ENCODE measurements at regions not wholly inside any gene's neighbourhood (a gene's known extent, or its start where the extent isn't known, plus 50 kb on each side); places are given as distances from the start of the nearest gene placed in this dataset.

- Histone ChIP-seq H3K27me3 (ENCODE audit: low read depth) (peaks cover 39% of the 10 kb centered on the region), H3K4me3 (no peak overlapping the region), H3K36me3 (no peaks in the 10 kb centered on the region), H3K9me3 (replicated peaks) (no peaks in the 10 kb centered on the region), H3K27ac (replicated peaks) (no peak overlapping the region), H3K4me1 (no peaks in the 10 kb centered on the region)
- TF ChIP-seq CTCF (IDR thresholded peaks at IDR 0.05; ENCODE audit: borderline replicate concordance): no peak
- intact Hi-C loops (cut with micrococcal nuclease): no loop called here
- DNase-seq: no peak
These were observed 200.3 kb downstream of the CYLD start for GRCh38 chr16:50942143-50942542.

DNA sequence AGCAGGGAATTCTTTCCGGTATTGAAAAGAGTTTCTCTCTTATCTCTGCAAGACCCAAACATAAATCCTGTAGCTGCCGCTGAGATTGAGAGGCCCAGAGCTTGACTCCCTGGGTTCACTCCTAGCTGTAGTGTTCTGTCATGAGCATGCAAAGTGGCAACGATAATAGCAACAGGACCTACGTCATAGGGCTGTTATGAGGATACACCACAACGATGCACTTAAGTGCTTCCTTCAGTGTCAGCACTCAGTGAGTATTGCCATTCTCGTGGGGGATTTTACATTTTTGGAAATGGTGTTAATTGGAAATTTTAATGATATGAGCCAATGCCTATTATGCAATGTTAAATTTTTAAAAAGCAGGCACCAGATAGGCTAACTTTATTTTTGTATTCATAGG is 199.8 kb downstream of the CYLD start:
- Histone ChIP-seq H3K4me1 (no peaks in the 10 kb centered on the region), H3K9me3 (replicated peaks) (no peaks in the 10 kb centered on the region), H3K4me3 (no peak overlapping the region), H3K27ac (replicated peaks) (no peak overlapping the region), H3K36me3 (no peaks in the 10 kb centered on the region), H3K27me3 (ENCODE audit: low read depth) (peaks cover 41% of the 10 kb centered on the region)
- intact Hi-C loops (cut with micrococcal nuclease): no loop called here
- no peak for DNase-seq
- TF ChIP-seq CTCF (IDR thresholded peaks at IDR 0.05; ENCODE audit: borderline replicate concordance): no peak

GRCh38 chr16:50940275-50940854 is 198.5 kb downstream of the CYLD start:
- peaks cover 41% of the 10 kb centered on the region for H3K27me3 ChIP-seq (ENCODE audit: low read depth)
- no peaks in the 10 kb centered on the region for H3K9me3 ChIP-seq (replicated peaks)
- no peak for DNase-seq
- no peak for TF ChIP-seq CTCF (IDR thresholded peaks at IDR 0.05; ENCODE audit: borderline replicate concordance)
- no peak overlapping the region for H3K27ac ChIP-seq (replicated peaks)
- no peaks in the 10 kb centered on the region for H3K4me1 ChIP-seq
- no peak overlapping the region for H3K4me3 ChIP-seq
- H3K36me3 ChIP-seq: no peaks in the 10 kb centered on the region
- intact Hi-C loops (cut with micrococcal nuclease): no loop called here

- Histone ChIP-seq H3K4me3 (no peak overlapping the region), H3K4me1 (no peaks in the 10 kb centered on the region), H3K36me3 (no peaks in the 10 kb centered on the region), H3K27me3 (ENCODE audit: low read depth) (peaks cover 45% of the 10 kb centered on the region), H3K9me3 (replicated peaks) (no peaks in the 10 kb centered on the region), H3K27ac (replicated peaks) (no peak overlapping the region)
- DNase-seq: no peak
- intact Hi-C loops (cut with micrococcal nuclease): no loop called here
- TF ChIP-seq CTCF (IDR thresholded peaks at IDR 0.05; ENCODE audit: borderline replicate concordance): no peak
These were observed 197.5 kb downstream of the CYLD start for GRCh38 chr16:50939356-50939755.

- intact Hi-C loops (cut with micrococcal nuclease): no loop called here
- no peak overlapping the region for H3K4me3 ChIP-seq
- peaks cover 45% of the 10 kb centered on the region for H3K27me3 ChIP-seq (ENCODE audit: low read depth)
- no peaks in the 10 kb centered on the region for H3K4me1 ChIP-seq
- H3K27ac ChIP-seq (replicated peaks): no peak overlapping the region
- no peak for DNase-seq
- H3K9me3 ChIP-seq (replicated peaks): no peaks in the 10 kb centered on the region
- no peak for TF ChIP-seq CTCF (IDR thresholded peaks at IDR 0.05; ENCODE audit: borderline replicate concordance)
- no peaks in the 10 kb centered on the region for H3K36me3 ChIP-seq
These were observed 197.0 kb downstream of the CYLD start for GRCh38 chr16:50938932-50939331.

All from left ventricle myocardium inferior (tissue), 1 donor.